ENCODE measurements at regions not wholly inside any gene's neighbourhood (a gene's known extent, or its start where the extent isn't known, plus 50 kb on each side); places are given as distances from the start of the nearest gene placed in this dataset.

DNA sequence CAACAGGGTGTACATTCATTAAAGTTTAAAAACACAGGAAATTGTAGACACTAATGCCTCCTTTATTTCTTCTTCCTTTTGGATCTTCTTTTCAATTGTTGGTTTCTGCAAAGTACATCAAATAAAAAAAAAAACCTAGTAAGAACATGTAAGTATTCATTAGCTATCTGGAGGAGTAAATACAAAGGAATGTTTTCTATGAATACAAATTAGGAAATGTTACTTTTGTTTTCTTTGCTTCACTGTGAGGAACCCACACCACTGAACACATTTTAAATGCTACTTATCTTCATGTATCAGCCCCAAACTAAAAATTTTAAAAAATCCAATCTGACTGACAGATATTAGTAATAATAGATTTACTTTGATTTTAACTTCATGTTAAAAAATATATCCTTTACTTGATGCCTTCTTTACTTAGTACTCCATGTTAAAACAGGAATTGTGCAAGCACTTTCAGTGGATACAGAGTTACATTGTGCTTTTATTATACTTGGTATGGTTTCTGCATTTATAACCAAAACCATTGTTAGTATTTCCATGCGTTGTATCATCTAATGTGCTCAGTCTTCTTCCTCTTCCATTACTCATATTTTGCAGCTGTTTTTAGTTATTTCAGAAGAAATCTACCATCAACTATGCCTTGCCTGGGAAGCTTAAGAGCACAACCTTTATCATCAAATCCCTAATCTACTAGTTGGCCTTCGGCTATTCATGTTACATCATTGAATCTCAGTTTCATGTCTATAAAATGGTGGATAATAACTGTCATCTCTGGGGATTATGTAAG, 236.9 kb upstream of the DPYD start:
- Histone ChIP-seq H3K9me3 (no peaks in the 10 kb centered on the region), H3K27ac (no peak overlapping the region), H3K36me3 (no peaks in the 10 kb centered on the region), H3K4me1 (no peaks in the 10 kb centered on the region), H3K4me3 (no peak overlapping the region), H3K27me3 (no peaks in the 10 kb centered on the region)
- ATAC-seq: no peak
- TF ChIP-seq, protein P1, sequence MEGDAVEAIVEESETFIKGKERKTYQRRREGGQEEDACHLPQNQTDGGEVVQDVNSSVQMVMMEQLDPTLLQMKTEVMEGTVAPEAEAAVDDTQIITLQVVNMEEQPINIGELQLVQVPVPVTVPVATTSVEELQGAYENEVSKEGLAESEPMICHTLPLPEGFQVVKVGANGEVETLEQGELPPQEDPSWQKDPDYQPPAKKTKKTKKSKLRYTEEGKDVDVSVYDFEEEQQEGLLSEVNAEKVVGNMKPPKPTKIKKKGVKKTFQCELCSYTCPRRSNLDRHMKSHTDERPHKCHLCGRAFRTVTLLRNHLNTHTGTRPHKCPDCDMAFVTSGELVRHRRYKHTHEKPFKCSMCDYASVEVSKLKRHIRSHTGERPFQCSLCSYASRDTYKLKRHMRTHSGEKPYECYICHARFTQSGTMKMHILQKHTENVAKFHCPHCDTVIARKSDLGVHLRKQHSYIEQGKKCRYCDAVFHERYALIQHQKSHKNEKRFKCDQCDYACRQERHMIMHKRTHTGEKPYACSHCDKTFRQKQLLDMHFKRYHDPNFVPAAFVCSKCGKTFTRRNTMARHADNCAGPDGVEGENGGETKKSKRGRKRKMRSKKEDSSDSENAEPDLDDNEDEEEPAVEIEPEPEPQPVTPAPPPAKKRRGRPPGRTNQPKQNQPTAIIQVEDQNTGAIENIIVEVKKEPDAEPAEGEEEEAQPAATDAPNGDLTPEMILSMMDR (IDR thresholded peaks at IDR 0.05): no peak
- no peak for TF ChIP-seq POLR2A (IDR thresholded peaks at IDR 0.05)
- WGBS (ENCODE audit: insufficient coverage, low coverage, low lambda C conversion rate, missing lambda C conversion rate): 79% methylated on average over 2 of the region's 2 CpGs
- no peak for DNase-seq
- intact Hi-C loops (cut with DNase I): no loop called here

GRCh38 chr1:98147280-98147679, 226.4 kb upstream of the DPYD start:
- no peak for ATAC-seq
- Histone ChIP-seq H3K36me3 (no peaks in the 10 kb centered on the region), H3K4me1 (no peaks in the 10 kb centered on the region), H3K27me3 (no peaks in the 10 kb centered on the region), H3K4me3 (no peak overlapping the region), H3K27ac (no peak overlapping the region), H3K9me3 (no peaks in the 10 kb centered on the region)
- intact Hi-C loops (cut with DNase I): no loop called here
- DNase-seq: no peak
- TF ChIP-seq POLR2A (IDR thresholded peaks at IDR 0.05): no peak
- TF ChIP-seq, protein P1 (IDR thresholded peaks at IDR 0.05): no peak

GRCh38 chr1:98145655-98146054, 224.8 kb upstream of the DPYD start:
- ATAC-seq (no peak), DNase-seq (no peak)
- TF ChIP-seq, protein P1 (IDR thresholded peaks at IDR 0.05): no peak
- no peak for TF ChIP-seq POLR2A (IDR thresholded peaks at IDR 0.05)
- Histone ChIP-seq H3K4me3 (no peak overlapping the region), H3K4me1 (no peaks in the 10 kb centered on the region), H3K27ac (no peak overlapping the region), H3K36me3 (no peaks in the 10 kb centered on the region), H3K9me3 (no peaks in the 10 kb centered on the region), H3K27me3 (no peaks in the 10 kb centered on the region)
- intact Hi-C loops (cut with DNase I): no loop called here
- 26% methylated on average over 2 of the region's 2 CpGs for WGBS (ENCODE audit: insufficient coverage, low coverage, low lambda C conversion rate, missing lambda C conversion rate)

DNA sequence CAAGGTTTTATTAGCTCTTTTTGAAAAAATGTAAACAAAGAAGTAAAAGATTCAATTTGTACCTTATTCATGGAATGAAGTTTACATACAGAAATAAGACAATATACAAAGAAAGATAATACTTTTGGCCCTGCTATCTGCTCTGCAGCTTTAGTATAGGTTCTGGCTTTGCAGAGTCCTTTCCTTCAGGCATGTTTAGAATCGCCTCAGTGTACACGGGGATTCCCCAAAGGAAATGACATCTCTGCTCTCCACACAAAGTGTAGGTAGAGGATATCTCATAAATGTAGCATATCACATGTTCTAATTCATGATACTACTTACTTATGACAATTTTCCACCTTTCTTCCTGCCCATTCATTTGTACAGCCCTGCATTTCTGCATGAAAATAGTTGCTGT, 222.6 kb upstream of the DPYD start:
- no peak for DNase-seq
- Histone ChIP-seq H3K9me3 (no peaks in the 10 kb centered on the region), H3K36me3 (no peaks in the 10 kb centered on the region), H3K27me3 (no peaks in the 10 kb centered on the region), H3K4me1 (no peaks in the 10 kb centered on the region), H3K4me3 (no peak overlapping the region), H3K27ac (no peak overlapping the region)
- TF ChIP-seq, protein P1 (IDR thresholded peaks at IDR 0.05): no peak
- no peak for TF ChIP-seq POLR2A (IDR thresholded peaks at IDR 0.05)
- intact Hi-C loops (cut with DNase I): no loop called here
- ATAC-seq: no peak
- 70% methylated on average over 1 of the region's 2 CpGs for WGBS (ENCODE audit: insufficient coverage, low coverage, low lambda C conversion rate, missing lambda C conversion rate)
